GM18520 (cell line): ENCODE measurements at regions not wholly inside any gene's neighbourhood (a gene's known extent, or its start where the extent isn't known, plus 50 kb on each side); places are given as distances from the start of the nearest gene placed in this dataset.
"Not testable (repeated sequence)": the region's sequence is repeated elsewhere in the genome, so short reads cannot be mapped to it uniquely, and the experiment has no call there.

Experiments used
- ATAC-seq: cut with Tn5 transposase; IDR thresholded peaks from one replicate; pipeline ENCODE4 v1.9.1; 2021; ENCODE audit not compliant: unreplicated experiment

- ATAC-seq: no peak
Measured at GRCh38 chr18:34521040-34521439, 189.1 kb upstream of the DTNA start.

DNA sequence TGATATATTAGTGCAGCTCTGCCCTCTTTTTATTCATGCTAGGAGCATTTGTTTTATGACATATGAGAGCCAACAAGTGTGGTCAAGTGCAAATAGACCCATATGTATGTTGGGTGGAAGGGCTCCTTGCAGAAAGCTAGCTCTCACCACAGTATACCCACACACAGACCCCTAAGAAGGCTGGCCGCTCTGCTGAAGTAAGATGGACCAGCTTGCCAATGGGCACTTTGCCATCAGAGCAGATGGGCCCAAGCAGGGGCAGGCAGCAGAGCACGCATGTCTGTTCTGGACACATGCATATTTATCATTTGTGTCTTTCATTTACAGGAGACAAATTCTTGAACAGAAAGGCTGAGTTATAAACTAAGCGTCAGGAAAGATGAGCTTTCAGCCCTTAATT lies 187.5 kb upstream of the DTNA start:
- ATAC-seq: no peak

DNA sequence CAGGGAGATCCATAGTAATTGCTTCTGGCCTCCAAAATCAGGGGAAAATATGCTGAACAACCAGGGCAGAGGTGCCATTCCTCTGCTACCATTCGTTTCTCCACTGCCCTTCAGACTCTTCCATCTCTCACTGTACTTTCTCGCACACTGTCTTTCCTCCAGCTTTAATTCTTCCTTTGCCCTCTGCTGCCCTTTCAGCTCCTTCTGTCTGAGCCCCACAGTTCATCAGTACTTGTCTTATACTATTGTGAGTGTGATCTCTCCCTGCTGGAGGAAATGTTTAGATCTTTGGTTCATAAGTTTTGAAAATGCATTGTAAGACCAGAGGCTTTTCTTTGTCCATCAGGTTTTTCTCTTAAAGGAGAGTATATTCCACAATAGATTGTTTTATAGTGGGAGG lies 184.9 kb upstream of the DTNA start:
- ATAC-seq: no peak

- no peak for ATAC-seq
Measured at GRCh38 chr18:34528177-34528576, 181.9 kb upstream of the DTNA start.

DNA sequence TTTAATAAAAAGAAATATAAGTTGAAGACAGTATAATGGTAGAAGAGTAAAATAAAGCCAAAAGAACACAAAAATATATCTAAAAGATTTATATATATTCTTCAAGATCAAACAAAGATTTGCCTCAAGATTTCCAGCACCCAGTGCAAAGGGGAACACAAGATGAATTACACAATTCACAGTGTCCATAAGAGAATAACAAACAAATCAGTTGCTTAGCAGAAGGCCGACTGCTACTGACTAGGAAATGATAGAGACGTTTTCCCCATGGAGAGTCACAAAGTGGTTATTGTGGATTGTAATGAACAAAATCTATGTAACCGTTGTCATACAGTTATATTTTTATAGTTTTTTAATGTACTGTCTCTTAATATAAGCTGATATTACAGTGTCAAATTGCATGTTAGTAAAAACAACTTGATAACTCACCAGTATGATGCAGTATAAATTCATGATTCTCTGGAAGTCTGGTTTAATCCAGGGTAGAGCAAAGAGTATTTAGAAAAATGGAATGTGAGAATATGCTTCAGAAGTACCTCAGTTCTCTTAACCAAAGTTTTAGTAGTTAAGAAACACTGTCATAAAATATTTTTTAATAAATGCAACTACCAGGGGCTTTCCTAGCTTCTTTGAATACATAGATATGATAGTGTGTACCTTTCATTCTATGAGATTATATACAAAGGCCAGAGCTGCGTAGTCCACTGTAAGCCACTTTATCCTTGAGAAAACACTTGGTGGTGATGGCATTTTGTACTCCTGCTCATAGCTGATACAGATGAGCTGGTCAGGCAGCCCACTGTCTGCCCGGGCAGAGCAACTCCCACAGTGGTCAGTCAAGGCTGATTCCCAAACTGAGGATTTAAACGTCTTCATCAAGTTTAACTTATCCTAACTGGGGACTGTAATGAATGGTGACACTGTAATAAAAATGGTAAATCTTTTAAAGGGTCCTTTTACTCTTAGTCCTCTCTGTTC lies 180.5 kb upstream of the DTNA start:
- ATAC-seq: no peak

DNA sequence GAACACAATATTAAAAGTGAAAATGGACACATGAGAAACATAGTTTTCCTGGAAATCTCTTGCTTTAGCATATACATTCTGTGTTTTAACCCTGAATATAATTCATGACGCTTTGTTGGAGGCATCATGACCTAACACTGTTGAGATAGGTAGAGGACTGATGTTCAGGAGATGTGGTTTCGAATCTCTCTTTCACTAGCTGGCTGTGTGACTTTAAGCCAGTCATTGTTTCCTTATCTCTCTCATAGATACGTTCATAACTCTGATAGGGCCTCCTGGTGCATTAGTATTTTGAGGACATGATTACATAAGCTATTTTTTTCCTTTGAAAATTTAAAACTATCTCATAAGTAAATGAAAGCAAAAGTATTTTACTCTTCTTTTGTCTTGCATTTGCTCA lies 179.0 kb upstream of the DTNA start:
- ATAC-seq: no peak

GRCh38 chr18:34534642-34535041 lies 175.5 kb upstream of the DTNA start:
- not testable (repeated sequence) for ATAC-seq

DNA sequence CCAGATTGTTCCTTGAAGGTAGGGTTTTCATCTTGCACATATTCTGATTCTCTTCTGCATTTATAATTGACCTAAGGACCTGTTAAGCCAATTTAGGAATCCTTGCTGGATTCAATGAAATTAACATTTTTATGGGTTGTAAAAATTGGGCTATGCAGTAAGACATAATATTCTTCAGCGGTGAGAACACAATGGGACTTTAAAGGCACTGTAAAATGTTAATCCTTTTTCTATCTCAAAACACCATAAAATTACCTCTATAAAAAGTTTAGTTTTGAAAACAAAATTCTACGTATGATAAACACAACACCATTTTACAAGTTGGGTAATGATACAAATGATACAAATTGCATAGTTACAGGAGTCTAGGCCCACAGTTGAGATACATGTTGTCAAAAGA lies 169.2 kb upstream of the DTNA start:
- no peak for ATAC-seq

DNA sequence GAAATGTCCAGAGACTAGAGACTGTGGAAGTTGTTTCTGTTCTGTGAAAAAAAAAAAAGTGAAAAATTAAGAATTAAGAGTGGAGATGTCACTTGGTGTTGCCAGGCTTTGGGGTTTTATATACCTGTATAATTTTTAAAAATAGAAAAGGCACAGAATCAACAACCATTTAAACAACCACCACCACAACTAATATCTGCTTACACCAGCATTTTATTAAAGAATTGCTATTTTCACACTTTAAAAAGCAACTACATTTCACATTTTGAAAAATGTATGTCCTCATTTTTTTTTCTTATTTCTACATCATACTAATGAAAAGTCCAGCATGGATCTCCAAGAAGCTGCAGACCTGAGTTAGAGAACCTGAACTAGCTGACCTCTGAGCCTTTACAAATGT lies 167.5 kb upstream of the DTNA start:
- no peak for ATAC-seq

- no peak for ATAC-seq
Measured at GRCh38 chr18:34543356-34543755, 166.7 kb upstream of the DTNA start.

- ATAC-seq: no peak
Measured at GRCh38 chr18:34543945-34544344, 166.2 kb upstream of the DTNA start.

GRCh38 chr18:34544930-34545329 lies 165.2 kb upstream of the DTNA start:
- no peak for ATAC-seq

GRCh38 chr18:34548120-34548972 lies 161.8 kb upstream of the DTNA start:
- no peak for ATAC-seq

- ATAC-seq: no peak
Measured at GRCh38 chr18:34548973-34549294, 161.2 kb upstream of the DTNA start.

- ATAC-seq: no peak
Measured at GRCh38 chr18:34549367-34549766, 160.7 kb upstream of the DTNA start.

DNA sequence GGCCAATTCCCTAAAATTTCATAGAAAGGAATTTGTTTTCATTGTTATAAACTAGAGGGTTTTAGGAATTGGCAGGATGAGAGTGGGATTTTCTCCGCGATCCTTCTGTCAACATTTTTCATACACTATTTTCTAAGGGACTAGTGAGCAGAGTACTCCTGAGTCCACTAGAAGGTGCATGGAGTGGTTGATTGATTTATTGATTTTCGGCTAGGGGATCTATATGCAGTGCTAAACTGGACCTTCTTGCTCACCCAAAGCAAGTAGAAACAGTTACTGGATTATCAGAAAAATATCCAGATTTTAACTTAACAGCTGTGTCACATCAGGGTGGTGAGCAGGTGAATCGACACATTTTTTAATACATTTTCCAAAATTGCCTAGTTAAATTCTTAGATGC lies 159.9 kb upstream of the DTNA start:
- ATAC-seq: no peak

DNA sequence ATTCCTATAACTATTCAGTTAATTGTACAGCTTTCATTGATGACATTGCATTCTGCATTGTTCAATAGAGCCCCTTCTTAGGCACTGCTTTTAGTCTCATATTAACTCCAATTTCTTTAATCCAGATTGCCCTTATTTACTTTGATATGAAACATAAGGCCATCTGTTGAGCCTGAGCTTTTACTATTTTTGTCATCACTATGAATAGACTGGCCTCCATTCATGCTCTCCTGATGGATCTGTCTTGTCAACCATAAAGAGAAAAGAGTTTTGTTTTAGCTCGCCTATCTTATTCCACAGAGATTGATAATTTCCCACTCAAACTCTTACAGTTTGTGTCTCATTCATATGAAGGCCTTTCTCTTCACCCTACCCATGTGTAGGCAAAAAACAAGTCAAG lies 159.2 kb upstream of the DTNA start:
- no peak for ATAC-seq

- no peak for ATAC-seq
Measured at GRCh38 chr18:34551824-34552223, 158.3 kb upstream of the DTNA start.

- no peak for ATAC-seq
Measured at GRCh38 chr18:34562252-34562870, 147.7 kb upstream of the DTNA start.

- ATAC-seq: no peak
Measured at GRCh38 chr18:34567857-34568256, 142.2 kb upstream of the DTNA start.

GRCh38 chr18:34576622-34577021 lies 133.5 kb upstream of the DTNA start:
- no peak for ATAC-seq

GRCh38 chr18:34583895-34584294 lies 126.2 kb upstream of the DTNA start:
- no peak for ATAC-seq
